ENCODE measurements at regions not wholly inside any gene's neighbourhood (a gene's known extent, or its start where the extent isn't known, plus 50 kb on each side); places are given as distances from the start of the nearest gene placed in this dataset.

DNA sequence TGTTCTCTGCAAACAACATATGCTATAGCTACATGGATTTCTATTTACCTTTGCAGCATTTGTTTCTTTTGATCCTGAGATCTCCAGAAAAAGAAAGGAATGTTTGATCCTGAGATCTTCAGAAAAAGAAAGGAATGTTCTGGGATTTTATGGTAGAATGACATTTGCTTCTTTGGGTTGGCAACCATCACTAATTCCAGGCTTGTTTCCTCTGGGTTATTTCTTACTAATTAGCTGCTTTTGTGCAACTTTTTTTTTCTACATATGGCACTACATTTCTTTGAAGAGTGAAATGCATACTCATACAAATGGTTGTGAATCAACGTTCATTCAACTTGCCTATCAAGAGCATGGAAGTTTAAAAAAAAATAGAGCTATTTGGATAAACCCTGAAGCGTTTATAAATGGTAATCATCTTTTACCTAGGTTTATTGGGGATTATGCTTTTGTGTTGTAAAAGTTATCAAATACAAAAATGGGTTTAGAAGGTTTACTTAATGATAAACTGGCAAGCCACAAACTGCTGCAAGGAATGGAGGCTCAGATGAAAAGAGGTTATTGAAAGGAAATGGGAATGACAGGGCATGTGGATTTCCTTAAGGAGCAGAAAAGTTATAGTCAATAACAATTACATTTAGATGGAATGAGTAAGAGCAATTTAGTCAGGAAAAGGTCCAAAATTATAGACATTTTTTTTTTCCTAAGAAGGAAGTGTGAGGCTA, 95.6 kb upstream of the PCDH18 start:
- Histone ChIP-seq H3K9me3 (ENCODE audit: control insufficient read depth, insufficient read depth, low read length) (no peaks in the 10 kb centered on the region), H3K4ac (ENCODE audit: low read depth, low read length) (no peak overlapping the region), H2AK5ac (ENCODE audit: low read depth, low read length) (no peak overlapping the region), H2BK15ac (ENCODE audit: low read depth, low read length) (no peak overlapping the region), H3K23ac (ENCODE audit: low read depth, low read length) (no peak overlapping the region), H3K14ac (replicated peaks; ENCODE audit: low read depth, low read length) (no peak overlapping the region), H3K9me1 (ENCODE audit: insufficient read depth, low read length) (no peaks in the 10 kb centered on the region), H4K5ac (ENCODE audit: low read depth, low read length) (no peak overlapping the region), H3K56ac (ENCODE audit: extremely low read depth, insufficient read depth, low read length) (no peak overlapping the region), H4K20me1 (ENCODE audit: insufficient read depth, low read length) (no peaks in the 10 kb centered on the region), H3K9ac (ENCODE audit: low read depth, low read length) (no peak overlapping the region), H3K27me3 (ENCODE audit: control insufficient read depth, insufficient read depth, low read length) (no peaks in the 10 kb centered on the region), H3K36me3 (ENCODE audit: control insufficient read depth, insufficient read depth, low read length) (no peaks in the 10 kb centered on the region), H2AK9ac (replicated peaks; ENCODE audit: low read depth, low read length, poor library complexity) (no peak overlapping the region), H3K4me2 (ENCODE audit: low read depth, low read length) (no peak overlapping the region), H4K8ac (ENCODE audit: low read depth in 2 of 2, low read length in 2 of 2) (no peak overlapping the region), H2AFZ (replicated peaks; ENCODE audit: low read length, poor library complexity) (no peak overlapping the region), H2BK120ac (ENCODE audit: low read depth, low read length) (no peak overlapping the region), H3K27ac (ENCODE audit: insufficient read depth, low read length) (no peak overlapping the region), H3K18ac (ENCODE audit: low read depth, low read length) (no peak overlapping the region), H2BK20ac (ENCODE audit: low read depth, low read length) (peak overlapping the region; percentile 21; the same call in 1 of the 2 replicates), H3K4me3 (ENCODE audit: insufficient read depth, low read depth, low read length) (no peak overlapping the region), H3K4me1 (ENCODE audit: control insufficient read depth, insufficient read depth, low read length) (peaks cover 3% of the 10 kb centered on the region; the same call in 1 of the 2 replicates), H4K91ac (ENCODE audit: insufficient read depth, low read depth, low read length) (no peak overlapping the region), H3K79me1 (ENCODE audit: low read depth in 1 of 2, low read length in 2 of 2) (no peaks in the 10 kb centered on the region), H2BK5ac (ENCODE audit: low read depth, low read length, poor library complexity, severe bottlenecking) (no peak overlapping the region)
- DNase-seq (no peak), ATAC-seq (ENCODE audit: low read depth) (no peak)
- intact Hi-C loops (cut with micrococcal nuclease) (no loop called here), dilution Hi-C loops (cut with HindIII; ENCODE audit: low sequenced_read_pairs, unreplicated experiment) (no loop called here), in situ Hi-C loops (cut with MboI; ENCODE audit: low sequenced_read_pairs) (no loop called here)
- ChIA-PET POLR2A (ENCODE audit: unreplicated experiment) (no interaction called here), CTCF (no interaction called here)
- no TSS peak for BruUV-seq (replicated peaks)
- no CpG with 5 or more reads among the region's 2 CpGs for WGBS, 2 experiments (ENCODE audit: extremely low coverage in 2 of 2, insufficient read length in 1 of 2)
- TF ChIP-seq SMC3 (IDR thresholded peaks at IDR 0.05; ENCODE audit: low read depth, low read length) (no peak), RCOR1 (IDR thresholded peaks at IDR 0.05; ENCODE audit: insufficient replicate concordance, low read length) (no peak), MAZ (IDR thresholded peaks at IDR 0.05; ENCODE audit: borderline replicate concordance, low read depth, low read length) (no peak), POLR2A (IDR thresholded peaks at IDR 0.05; ENCODE audit: low read depth, low read length) (no peak), RFX5 (IDR thresholded peaks at IDR 0.05; ENCODE audit: low read depth, low read length) (no peak), NFE2L2 (IDR thresholded peaks at IDR 0.05; ENCODE audit: low read depth, low read length) (no peak), BHLHE40 (IDR thresholded peaks at IDR 0.05; ENCODE audit: low read depth, low read length) (no peak), MAFK (IDR thresholded peaks at IDR 0.05; ENCODE audit: low read depth, low read length) (no peak), RAD21 (IDR thresholded peaks at IDR 0.05; ENCODE audit: low read length) (no peak), FOS (IDR thresholded peaks at IDR 0.05; ENCODE audit: low read depth, low read length) (no peak), CHD1 (IDR thresholded peaks at IDR 0.05; ENCODE audit: low read depth, low read length) (no peak), CEBPB (IDR thresholded peaks at IDR 0.05; ENCODE audit: low read depth, low read length) (no peak), MXI1 (IDR thresholded peaks at IDR 0.05; ENCODE audit: borderline replicate concordance, low read depth, low read length) (no peak)
- TF ChIP-seq, protein P1, sequence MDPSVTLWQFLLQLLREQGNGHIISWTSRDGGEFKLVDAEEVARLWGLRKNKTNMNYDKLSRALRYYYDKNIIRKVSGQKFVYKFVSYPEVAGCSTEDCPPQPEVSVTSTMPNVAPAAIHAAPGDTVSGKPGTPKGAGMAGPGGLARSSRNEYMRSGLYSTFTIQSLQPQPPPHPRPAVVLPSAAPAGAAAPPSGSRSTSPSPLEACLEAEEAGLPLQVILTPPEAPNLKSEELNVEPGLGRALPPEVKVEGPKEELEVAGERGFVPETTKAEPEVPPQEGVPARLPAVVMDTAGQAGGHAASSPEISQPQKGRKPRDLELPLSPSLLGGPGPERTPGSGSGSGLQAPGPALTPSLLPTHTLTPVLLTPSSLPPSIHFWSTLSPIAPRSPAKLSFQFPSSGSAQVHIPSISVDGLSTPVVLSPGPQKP (IDR thresholded peaks at IDR 0.05; ENCODE audit: borderline replicate concordance, low read depth, low read length), result no peak
- TF ChIP-seq, protein P2, sequence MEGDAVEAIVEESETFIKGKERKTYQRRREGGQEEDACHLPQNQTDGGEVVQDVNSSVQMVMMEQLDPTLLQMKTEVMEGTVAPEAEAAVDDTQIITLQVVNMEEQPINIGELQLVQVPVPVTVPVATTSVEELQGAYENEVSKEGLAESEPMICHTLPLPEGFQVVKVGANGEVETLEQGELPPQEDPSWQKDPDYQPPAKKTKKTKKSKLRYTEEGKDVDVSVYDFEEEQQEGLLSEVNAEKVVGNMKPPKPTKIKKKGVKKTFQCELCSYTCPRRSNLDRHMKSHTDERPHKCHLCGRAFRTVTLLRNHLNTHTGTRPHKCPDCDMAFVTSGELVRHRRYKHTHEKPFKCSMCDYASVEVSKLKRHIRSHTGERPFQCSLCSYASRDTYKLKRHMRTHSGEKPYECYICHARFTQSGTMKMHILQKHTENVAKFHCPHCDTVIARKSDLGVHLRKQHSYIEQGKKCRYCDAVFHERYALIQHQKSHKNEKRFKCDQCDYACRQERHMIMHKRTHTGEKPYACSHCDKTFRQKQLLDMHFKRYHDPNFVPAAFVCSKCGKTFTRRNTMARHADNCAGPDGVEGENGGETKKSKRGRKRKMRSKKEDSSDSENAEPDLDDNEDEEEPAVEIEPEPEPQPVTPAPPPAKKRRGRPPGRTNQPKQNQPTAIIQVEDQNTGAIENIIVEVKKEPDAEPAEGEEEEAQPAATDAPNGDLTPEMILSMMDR (conservative IDR thresholded peaks at IDR 0.05; ENCODE audit: low read depth, low read length), result no peak
- TF ChIP-seq, protein P3, sequence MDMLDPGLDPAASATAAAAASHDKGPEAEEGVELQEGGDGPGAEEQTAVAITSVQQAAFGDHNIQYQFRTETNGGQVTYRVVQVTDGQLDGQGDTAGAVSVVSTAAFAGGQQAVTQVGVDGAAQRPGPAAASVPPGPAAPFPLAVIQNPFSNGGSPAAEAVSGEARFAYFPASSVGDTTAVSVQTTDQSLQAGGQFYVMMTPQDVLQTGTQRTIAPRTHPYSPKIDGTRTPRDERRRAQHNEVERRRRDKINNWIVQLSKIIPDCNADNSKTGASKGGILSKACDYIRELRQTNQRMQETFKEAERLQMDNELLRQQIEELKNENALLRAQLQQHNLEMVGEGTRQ (IDR thresholded peaks at IDR 0.05; ENCODE audit: low read depth, low read length), result no peak

All from IMR-90 (cell line).